Activated T-cell treated with anti-CD3 and anti-CD28 coated beads, Interleukin-2, amount 50 U/mL, for 4 hours (primary cell): ENCODE measurements at regions not wholly inside any gene's neighbourhood (a gene's known extent, or its start where the extent isn't known, plus 50 kb on each side); places are given as distances from the start of the nearest gene placed in this dataset.
"Not testable (repeated sequence)": the region's sequence is repeated elsewhere in the genome, so short reads cannot be mapped to it uniquely, and the experiment has no call there.

Source experiments
- ATAC-seq, 2 donors: fragments of 200-7000 bp; cut with Tn5 transposase; one replicate each; pipeline ENCODE4 v1.10.0; 2021
- DNase-seq: peaks from one replicate; pipeline ENCODE4 v3.0.0-alpha.2; 2020
- H3K27me3 Mint-ChIP-seq: one replicate; pipeline ENCODE4 v1.8.0; 2021; ENCODE audit warnings: low read depth, mixed read lengths
- H3K36me3 Mint-ChIP-seq: one replicate; pipeline ENCODE4 v1.8.0; 2022; ENCODE audit warnings: mixed read lengths; ENCODE audit not compliant: insufficient read depth
- H3K4me1 Mint-ChIP-seq: one replicate; pipeline ENCODE4 v1.8.0; 2021; ENCODE audit warnings: low read depth, mixed read lengths
- H3K4me3 Mint-ChIP-seq: one replicate; pipeline ENCODE4 v1.8.0; 2021; ENCODE audit warnings: mild to moderate bottlenecking, moderate library complexity, mixed read lengths
- H3K9me3 Mint-ChIP-seq: one replicate; pipeline ENCODE4 v1.8.0; 2021; ENCODE audit warnings: mixed read lengths

GRCh38 chr3:110272525-110272924 lies 799.1 kb upstream of the NECTIN3 start:
- Mint-ChIP-seq H3K4me3 (no peak overlapping the region), H3K9me3 (no peaks in the 10 kb centered on the region), H3K27me3 (no peaks in the 10 kb centered on the region), H3K4me1 (no peaks in the 10 kb centered on the region), H3K36me3 (no peaks in the 10 kb centered on the region)
- ATAC-seq (no peak), DNase-seq (no peak)

- ATAC-seq (no peak), DNase-seq (no peak)
- Mint-ChIP-seq H3K4me1 (no peaks in the 10 kb centered on the region), H3K27me3 (no peaks in the 10 kb centered on the region), H3K36me3 (no peaks in the 10 kb centered on the region), H3K9me3 (peaks cover 7% of the 10 kb centered on the region), H3K4me3 (no peak overlapping the region)
These were observed 779.6 kb upstream of the NECTIN3 start for GRCh38 chr3:110291886-110292501.

GRCh38 chr3:110293660-110294059 lies 778.0 kb upstream of the NECTIN3 start:
- peak; percentile 79 to 85 for ATAC-seq
- DNase-seq: no peak

GRCh38 chr3:110296885-110297284 lies 774.7 kb upstream of the NECTIN3 start:
- no peak overlapping the region for H3K4me3 Mint-ChIP-seq
- H3K9me3 Mint-ChIP-seq: peaks cover 7% of the 10 kb centered on the region
- ATAC-seq (no peak), DNase-seq (no peak)
- H3K27me3 Mint-ChIP-seq: no peaks in the 10 kb centered on the region
- no peaks in the 10 kb centered on the region for H3K4me1 Mint-ChIP-seq
- H3K36me3 Mint-ChIP-seq: no peaks in the 10 kb centered on the region

More at GRCh38 chr3:110293660-110294059, 778.0 kb upstream of the NECTIN3 start:
- H3K9me3 Mint-ChIP-seq: peaks cover 7% of the 10 kb centered on the region
- H3K4me1 Mint-ChIP-seq: no peaks in the 10 kb centered on the region
- H3K36me3 Mint-ChIP-seq: no peaks in the 10 kb centered on the region
- H3K27me3 Mint-ChIP-seq: no peaks in the 10 kb centered on the region
- H3K4me3 Mint-ChIP-seq: no peak overlapping the region

- Mint-ChIP-seq H3K9me3 (no peaks in the 10 kb centered on the region), H3K4me1 (peaks cover 3% of the 10 kb centered on the region), H3K27me3 (no peaks in the 10 kb centered on the region)
These were observed 769.8 kb upstream of the NECTIN3 start for GRCh38 chr3:110301781-110302180.

GRCh38 chr3:110307065-110307809 lies 764.4 kb upstream of the NECTIN3 start:
- Mint-ChIP-seq H3K36me3 (no peaks in the 10 kb centered on the region), H3K27me3 (no peaks in the 10 kb centered on the region), H3K4me3 (no peak overlapping the region), H3K4me1 (peaks cover 9% of the 10 kb centered on the region), H3K9me3 (no peaks in the 10 kb centered on the region)
- DNase-seq (no peak), ATAC-seq (no peak)

More at GRCh38 chr3:110301781-110302180, 769.8 kb upstream of the NECTIN3 start:
- Mint-ChIP-seq H3K4me3 (no peak overlapping the region), H3K36me3 (no peaks in the 10 kb centered on the region)
- ATAC-seq (no peak), DNase-seq (no peak)

- ATAC-seq (no peak), DNase-seq (no peak)
- H3K36me3 Mint-ChIP-seq: no peaks in the 10 kb centered on the region
These were observed 760.1 kb upstream of the NECTIN3 start for GRCh38 chr3:110311541-110311940.

GRCh38 chr3:110314512-110315114 lies 757.0 kb upstream of the NECTIN3 start:
- Mint-ChIP-seq H3K4me1 (peaks cover 5% of the 10 kb centered on the region), H3K36me3 (no peaks in the 10 kb centered on the region), H3K9me3 (no peaks in the 10 kb centered on the region), H3K27me3 (peaks cover 2% of the 10 kb centered on the region), H3K4me3 (no peak overlapping the region)
- peak; percentile 46 for DNase-seq
- peak; percentile 58 to 72 for ATAC-seq

More at GRCh38 chr3:110311541-110311940, 760.1 kb upstream of the NECTIN3 start:
- H3K9me3 Mint-ChIP-seq: no peaks in the 10 kb centered on the region
- H3K4me1 Mint-ChIP-seq: peaks cover 13% of the 10 kb centered on the region
- H3K4me3 Mint-ChIP-seq: no peak overlapping the region
- no peaks in the 10 kb centered on the region for H3K27me3 Mint-ChIP-seq

GRCh38 chr3:110318108-110318507 lies 753.5 kb upstream of the NECTIN3 start:
- Mint-ChIP-seq H3K36me3 (no peaks in the 10 kb centered on the region), H3K4me3 (no peak overlapping the region), H3K27me3 (peaks cover 2% of the 10 kb centered on the region), H3K4me1 (peaks cover 5% of the 10 kb centered on the region), H3K9me3 (no peaks in the 10 kb centered on the region)
- DNase-seq (no peak), ATAC-seq (no peak)

- Mint-ChIP-seq H3K36me3 (no peaks in the 10 kb centered on the region), H3K4me3 (no peak overlapping the region), H3K9me3 (no peaks in the 10 kb centered on the region), H3K27me3 (no peaks in the 10 kb centered on the region), H3K4me1 (no peaks in the 10 kb centered on the region)
- no peak for DNase-seq
- no peak for ATAC-seq
These were observed 748.3 kb upstream of the NECTIN3 start for GRCh38 chr3:110323349-110323748.

GRCh38 chr3:110324171-110324705 lies 747.4 kb upstream of the NECTIN3 start:
- DNase-seq: no peak
- Mint-ChIP-seq H3K4me3 (no peak overlapping the region), H3K36me3 (no peaks in the 10 kb centered on the region), H3K27me3 (no peaks in the 10 kb centered on the region), H3K4me1 (no peaks in the 10 kb centered on the region), H3K9me3 (no peaks in the 10 kb centered on the region)
- ATAC-seq: no peak

- H3K4me3 Mint-ChIP-seq: no peak overlapping the region
- no peaks in the 10 kb centered on the region for H3K36me3 Mint-ChIP-seq
- H3K27me3 Mint-ChIP-seq: no peaks in the 10 kb centered on the region
- peaks cover 6% of the 10 kb centered on the region for H3K9me3 Mint-ChIP-seq
- no peaks in the 10 kb centered on the region for H3K4me1 Mint-ChIP-seq
- ATAC-seq: no peak
- no peak for DNase-seq
These were observed 743.7 kb upstream of the NECTIN3 start for GRCh38 chr3:110327870-110328269.

- not testable (repeated sequence) for H3K4me1 Mint-ChIP-seq, H3K9me3 Mint-ChIP-seq
These were observed 740.1 kb upstream of the NECTIN3 start for GRCh38 chr3:110331562-110331961.

GRCh38 chr3:110332629-110333028 lies 739.0 kb upstream of the NECTIN3 start:
- Mint-ChIP-seq H3K27me3 (no peaks in the 10 kb centered on the region), H3K36me3 (no peaks in the 10 kb centered on the region), H3K9me3 (peaks cover 6% of the 10 kb centered on the region), H3K4me1 (no peaks in the 10 kb centered on the region), H3K4me3 (no peak overlapping the region)
- ATAC-seq: no peak
- no peak for DNase-seq

More at GRCh38 chr3:110331562-110331961, 740.1 kb upstream of the NECTIN3 start:
- not testable (repeated sequence) for H3K36me3 Mint-ChIP-seq, DNase-seq, ATAC-seq, H3K27me3 Mint-ChIP-seq, H3K4me3 Mint-ChIP-seq
